ENCODE measurements at regions not wholly inside any gene's neighbourhood (a gene's known extent, or its start where the extent isn't known, plus 50 kb on each side); places are given as distances from the start of the nearest gene placed in this dataset.

DNA sequence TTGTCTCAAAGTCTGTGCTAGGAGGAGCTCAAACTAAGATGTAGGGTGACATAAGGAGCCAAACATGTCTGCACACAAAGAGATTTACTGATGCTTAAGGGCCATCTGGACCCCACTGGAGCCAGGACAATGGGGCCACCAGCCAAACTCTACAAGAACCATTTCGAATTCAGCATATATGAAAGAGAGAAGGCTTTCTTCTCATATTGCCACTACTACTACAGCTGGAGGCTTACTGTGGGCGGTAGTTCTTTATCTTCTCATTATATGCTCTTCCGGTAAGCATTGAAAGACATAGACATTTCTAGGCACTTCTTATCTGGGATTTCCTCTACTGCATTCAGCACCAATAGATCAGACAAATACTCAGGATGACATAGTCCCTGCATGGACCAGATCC is 404.4 kb upstream of the PROK2 start:
- Histone ChIP-seq H3K36me3 (ENCODE audit: control insufficient read depth, insufficient read depth, low read length) (no peaks in the 10 kb centered on the region), H3K4me3 (ENCODE audit: low read length) (no peak overlapping the region), H3K9me3 (ENCODE audit: control insufficient read depth, low read length) (peaks cover 10% of the 10 kb centered on the region), H3K4me1 (ENCODE audit: control insufficient read depth, insufficient read depth, low read length) (peaks cover 6% of the 10 kb centered on the region), H3K9ac (ENCODE audit: extremely low read depth, low read length, poor library complexity, severe bottlenecking) (no peak overlapping the region), H3K27ac (ENCODE audit: low read depth, low read length) (no peak overlapping the region), H3K27me3 (ENCODE audit: control insufficient read depth, insufficient read depth, low read length, poor library complexity, severe bottlenecking) (no peaks in the 10 kb centered on the region)
- H3K27ac Mint-ChIP-seq, result no peak overlapping the region
- peaks cover 9% of the 10 kb centered on the region for H3K4me1 Mint-ChIP-seq
- no peaks in the 10 kb centered on the region for H3K27me3 Mint-ChIP-seq (ENCODE audit: insufficient read depth)
- no peaks in the 10 kb centered on the region for H3K36me3 Mint-ChIP-seq (ENCODE audit: low read depth)
- H3K9me3 Mint-ChIP-seq, result peaks cover 15% of the 10 kb centered on the region
- TF ChIP-seq, protein P1, sequence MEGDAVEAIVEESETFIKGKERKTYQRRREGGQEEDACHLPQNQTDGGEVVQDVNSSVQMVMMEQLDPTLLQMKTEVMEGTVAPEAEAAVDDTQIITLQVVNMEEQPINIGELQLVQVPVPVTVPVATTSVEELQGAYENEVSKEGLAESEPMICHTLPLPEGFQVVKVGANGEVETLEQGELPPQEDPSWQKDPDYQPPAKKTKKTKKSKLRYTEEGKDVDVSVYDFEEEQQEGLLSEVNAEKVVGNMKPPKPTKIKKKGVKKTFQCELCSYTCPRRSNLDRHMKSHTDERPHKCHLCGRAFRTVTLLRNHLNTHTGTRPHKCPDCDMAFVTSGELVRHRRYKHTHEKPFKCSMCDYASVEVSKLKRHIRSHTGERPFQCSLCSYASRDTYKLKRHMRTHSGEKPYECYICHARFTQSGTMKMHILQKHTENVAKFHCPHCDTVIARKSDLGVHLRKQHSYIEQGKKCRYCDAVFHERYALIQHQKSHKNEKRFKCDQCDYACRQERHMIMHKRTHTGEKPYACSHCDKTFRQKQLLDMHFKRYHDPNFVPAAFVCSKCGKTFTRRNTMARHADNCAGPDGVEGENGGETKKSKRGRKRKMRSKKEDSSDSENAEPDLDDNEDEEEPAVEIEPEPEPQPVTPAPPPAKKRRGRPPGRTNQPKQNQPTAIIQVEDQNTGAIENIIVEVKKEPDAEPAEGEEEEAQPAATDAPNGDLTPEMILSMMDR (conservative IDR thresholded peaks at IDR 0.05), result no peak
- DNase-seq, result no peak
- no peak overlapping the region for H3K4me3 Mint-ChIP-seq
- WGBS, 2 experiments (ENCODE audit: insufficient coverage in 1 of 2, insufficient read length in 1 of 2), result 81 to 97% methylated on average over 2 to 3 of the region's 3 CpGs

DNA sequence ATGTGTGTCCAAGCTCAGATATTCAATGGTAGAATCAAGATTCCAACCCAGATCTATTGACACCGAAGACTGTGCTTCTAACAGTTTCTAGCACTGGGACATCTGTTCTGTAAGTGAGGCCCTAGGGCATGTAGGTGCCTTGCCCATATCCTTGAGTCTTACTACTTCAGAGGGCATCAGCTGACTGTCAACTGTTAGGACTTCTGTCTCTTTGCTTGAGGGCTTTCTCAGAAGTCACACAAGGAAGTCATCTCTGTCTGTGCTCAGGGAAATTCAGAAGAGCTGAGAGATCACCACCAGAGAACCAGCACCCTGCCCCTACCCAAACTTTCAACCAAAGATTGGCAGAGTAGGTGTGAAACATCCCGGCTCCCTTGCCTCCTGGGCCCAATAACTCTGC is 403.6 kb upstream of the PROK2 start:
- Mint-ChIP-seq H3K9me3 (peaks cover 15% of the 10 kb centered on the region), H3K4me1 (peaks cover under 1% of the 10 kb centered on the region), H3K27ac (no peak overlapping the region), H3K36me3 (ENCODE audit: low read depth) (no peaks in the 10 kb centered on the region), H3K4me3 (no peak overlapping the region), H3K27me3 (ENCODE audit: insufficient read depth) (no peaks in the 10 kb centered on the region)
- Histone ChIP-seq H3K9me3 (ENCODE audit: control insufficient read depth, low read length) (peaks cover 10% of the 10 kb centered on the region), H3K4me1 (ENCODE audit: control insufficient read depth, insufficient read depth, low read length) (peaks cover 1% of the 10 kb centered on the region), H3K9ac (ENCODE audit: extremely low read depth, low read length, poor library complexity, severe bottlenecking) (no peak overlapping the region), H3K4me3 (ENCODE audit: low read length) (no peak overlapping the region), H3K27ac (ENCODE audit: low read depth, low read length) (no peak overlapping the region), H3K27me3 (ENCODE audit: control insufficient read depth, insufficient read depth, low read length, poor library complexity, severe bottlenecking) (no peaks in the 10 kb centered on the region), H3K36me3 (ENCODE audit: control insufficient read depth, insufficient read depth, low read length) (no peaks in the 10 kb centered on the region)
- TF ChIP-seq, protein P1 (conservative IDR thresholded peaks at IDR 0.05), result no peak
- DNase-seq, result no peak
- 97 to 100% methylated on average over 1 to 2 of the region's 2 CpGs for WGBS, 2 experiments (ENCODE audit: insufficient coverage in 1 of 2, insufficient read length in 1 of 2)

GRCh38 chr3:72187131-72187530 is 402.2 kb upstream of the PROK2 start:
- Mint-ChIP-seq H3K36me3 (ENCODE audit: low read depth) (no peaks in the 10 kb centered on the region), H3K4me3 (no peak overlapping the region), H3K27ac (no peak overlapping the region), H3K27me3 (ENCODE audit: insufficient read depth) (peaks cover 5% of the 10 kb centered on the region), H3K9me3 (peaks cover 4% of the 10 kb centered on the region), H3K4me1 (peaks cover 3% of the 10 kb centered on the region)
- Histone ChIP-seq H3K9ac (ENCODE audit: extremely low read depth, low read length, poor library complexity, severe bottlenecking) (no peak overlapping the region), H3K36me3 (ENCODE audit: control insufficient read depth, insufficient read depth, low read length) (no peaks in the 10 kb centered on the region), H3K27ac (ENCODE audit: low read depth, low read length) (no peak overlapping the region), H3K4me3 (ENCODE audit: low read length) (no peak overlapping the region), H3K27me3 (ENCODE audit: control insufficient read depth, insufficient read depth, low read length, poor library complexity, severe bottlenecking) (no peaks in the 10 kb centered on the region), H3K9me3 (ENCODE audit: control insufficient read depth, low read length) (peaks cover under 1% of the 10 kb centered on the region), H3K4me1 (ENCODE audit: control insufficient read depth, insufficient read depth, low read length) (no peaks in the 10 kb centered on the region)
- DNase-seq, result no peak
- TF ChIP-seq, protein P1 (conservative IDR thresholded peaks at IDR 0.05), result peak; percentile 58
- WGBS, 2 experiments (ENCODE audit: insufficient coverage in 1 of 2, insufficient read length in 1 of 2), result 76 to 87% methylated on average over 2 of the region's 2 CpGs
